ENCODE measurements at regions not wholly inside any gene's neighbourhood (a gene's known extent, or its start where the extent isn't known, plus 50 kb on each side); places are given as distances from the start of the nearest gene placed in this dataset.

- Histone ChIP-seq H3K36me3 (ENCODE audit: low read depth) (no peaks in the 10 kb centered on the region), H3K4me1 (ENCODE audit: insufficient read depth, poor library complexity, severe bottlenecking) (peaks cover 6% of the 10 kb centered on the region), H3K27me3 (ENCODE audit: insufficient read depth, poor library complexity, severe bottlenecking) (no peaks in the 10 kb centered on the region), H3K27ac (ENCODE audit: poor library complexity, severe bottlenecking) (no peak overlapping the region), H3K4me3 (ENCODE audit: severe bottlenecking) (no peak overlapping the region), H3K9me3 (ENCODE audit: severe bottlenecking) (no peaks in the 10 kb centered on the region)
- DNase-seq (ENCODE audit: low spot score) (no peak), ATAC-seq (ENCODE audit: low read depth) (peak; percentile 67; the same call in 2 of the 3 replicates)
- TF ChIP-seq, protein P1, sequence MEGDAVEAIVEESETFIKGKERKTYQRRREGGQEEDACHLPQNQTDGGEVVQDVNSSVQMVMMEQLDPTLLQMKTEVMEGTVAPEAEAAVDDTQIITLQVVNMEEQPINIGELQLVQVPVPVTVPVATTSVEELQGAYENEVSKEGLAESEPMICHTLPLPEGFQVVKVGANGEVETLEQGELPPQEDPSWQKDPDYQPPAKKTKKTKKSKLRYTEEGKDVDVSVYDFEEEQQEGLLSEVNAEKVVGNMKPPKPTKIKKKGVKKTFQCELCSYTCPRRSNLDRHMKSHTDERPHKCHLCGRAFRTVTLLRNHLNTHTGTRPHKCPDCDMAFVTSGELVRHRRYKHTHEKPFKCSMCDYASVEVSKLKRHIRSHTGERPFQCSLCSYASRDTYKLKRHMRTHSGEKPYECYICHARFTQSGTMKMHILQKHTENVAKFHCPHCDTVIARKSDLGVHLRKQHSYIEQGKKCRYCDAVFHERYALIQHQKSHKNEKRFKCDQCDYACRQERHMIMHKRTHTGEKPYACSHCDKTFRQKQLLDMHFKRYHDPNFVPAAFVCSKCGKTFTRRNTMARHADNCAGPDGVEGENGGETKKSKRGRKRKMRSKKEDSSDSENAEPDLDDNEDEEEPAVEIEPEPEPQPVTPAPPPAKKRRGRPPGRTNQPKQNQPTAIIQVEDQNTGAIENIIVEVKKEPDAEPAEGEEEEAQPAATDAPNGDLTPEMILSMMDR (IDR thresholded peaks at IDR 0.05; ENCODE audit: poor library complexity, severe bottlenecking) = no peak
These were observed 461.2 kb upstream of the PCDH7 start for GRCh38 chr4:30258949-30259348.

DNA sequence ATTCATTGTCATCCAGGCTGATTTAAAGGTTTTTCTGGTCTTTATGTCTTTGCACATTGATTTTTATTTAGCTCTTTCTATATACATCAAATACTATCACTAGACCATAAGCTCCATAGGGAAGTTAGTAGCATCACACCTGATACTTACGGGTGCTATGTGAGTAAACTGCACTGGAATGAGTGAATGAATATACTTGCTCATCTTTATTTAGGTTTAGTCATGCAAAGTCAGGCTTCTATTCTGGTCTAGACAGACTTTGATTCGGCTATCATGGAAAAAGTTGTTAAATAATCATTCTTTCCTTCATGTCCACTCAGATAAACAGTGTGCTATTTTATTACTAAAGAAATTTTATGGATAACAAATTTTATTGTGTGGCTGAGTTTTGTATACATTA is 457.8 kb upstream of the PCDH7 start:
- Histone ChIP-seq H3K27ac (ENCODE audit: poor library complexity, severe bottlenecking) (no peak overlapping the region), H3K27me3 (ENCODE audit: insufficient read depth, poor library complexity, severe bottlenecking) (no peaks in the 10 kb centered on the region), H3K4me1 (ENCODE audit: insufficient read depth, poor library complexity, severe bottlenecking) (peaks cover 20% of the 10 kb centered on the region), H3K9me3 (ENCODE audit: severe bottlenecking) (no peaks in the 10 kb centered on the region), H3K4me3 (ENCODE audit: severe bottlenecking) (no peak overlapping the region), H3K36me3 (ENCODE audit: low read depth) (no peaks in the 10 kb centered on the region)
- TF ChIP-seq, protein P1 (IDR thresholded peaks at IDR 0.05; ENCODE audit: poor library complexity, severe bottlenecking) = no peak
- DNase-seq (ENCODE audit: low spot score) (no peak), ATAC-seq (ENCODE audit: low read depth) (peak; percentile 56; the same call in 2 of the 3 replicates)

- DNase-seq (ENCODE audit: low spot score) (no peak), ATAC-seq (ENCODE audit: low read depth) (no peak)
- TF ChIP-seq, protein P1 (IDR thresholded peaks at IDR 0.05; ENCODE audit: poor library complexity, severe bottlenecking) = no peak
- Histone ChIP-seq H3K27me3 (ENCODE audit: insufficient read depth, poor library complexity, severe bottlenecking) (no peaks in the 10 kb centered on the region), H3K27ac (ENCODE audit: poor library complexity, severe bottlenecking) (peak overlapping the region; percentile 44), H3K9me3 (ENCODE audit: severe bottlenecking) (no peaks in the 10 kb centered on the region), H3K36me3 (ENCODE audit: low read depth) (no peaks in the 10 kb centered on the region), H3K4me3 (ENCODE audit: severe bottlenecking) (no peak overlapping the region), H3K4me1 (ENCODE audit: insufficient read depth, poor library complexity, severe bottlenecking) (peaks cover 14% of the 10 kb centered on the region)
These were observed 455.7 kb upstream of the PCDH7 start for GRCh38 chr4:30264465-30264864.

GRCh38 chr4:30265716-30266115 is 454.5 kb upstream of the PCDH7 start:
- H3K4me3 ChIP-seq (ENCODE audit: severe bottlenecking) = no peak overlapping the region
- no peak for DNase-seq (ENCODE audit: low spot score)
- H3K36me3 ChIP-seq (ENCODE audit: low read depth) = no peaks in the 10 kb centered on the region
- H3K27ac ChIP-seq (ENCODE audit: poor library complexity, severe bottlenecking) = peak overlapping the region; percentile 44
- H3K27me3 ChIP-seq (ENCODE audit: insufficient read depth, poor library complexity, severe bottlenecking) = no peaks in the 10 kb centered on the region
- TF ChIP-seq, protein P1 (IDR thresholded peaks at IDR 0.05; ENCODE audit: poor library complexity, severe bottlenecking) = no peak
- H3K4me1 ChIP-seq (ENCODE audit: insufficient read depth, poor library complexity, severe bottlenecking) = peaks cover 14% of the 10 kb centered on the region
- H3K9me3 ChIP-seq (ENCODE audit: severe bottlenecking) = no peaks in the 10 kb centered on the region
- ATAC-seq (ENCODE audit: low read depth) = 0 out of 3 replicates have a peak, but pooled peaks have one; percentile 23

GRCh38 chr4:30268370-30268769 is 451.8 kb upstream of the PCDH7 start:
- Histone ChIP-seq H3K27ac (ENCODE audit: poor library complexity, severe bottlenecking) (no peak overlapping the region), H3K4me1 (ENCODE audit: insufficient read depth, poor library complexity, severe bottlenecking) (peaks cover 14% of the 10 kb centered on the region), H3K9me3 (ENCODE audit: severe bottlenecking) (peaks cover under 1% of the 10 kb centered on the region), H3K36me3 (ENCODE audit: low read depth) (no peaks in the 10 kb centered on the region), H3K4me3 (ENCODE audit: severe bottlenecking) (no peak overlapping the region), H3K27me3 (ENCODE audit: insufficient read depth, poor library complexity, severe bottlenecking) (no peaks in the 10 kb centered on the region)
- ATAC-seq (ENCODE audit: low read depth) (no peak), DNase-seq (ENCODE audit: low spot score) (no peak)
- TF ChIP-seq, protein P1 (IDR thresholded peaks at IDR 0.05; ENCODE audit: poor library complexity, severe bottlenecking) = no peak

Data from RWPE2 (cell line).